ENCODE measurements at regions not wholly inside any gene's neighbourhood (a gene's known extent, or its start where the extent isn't known, plus 50 kb on each side); places are given as distances from the start of the nearest gene placed in this dataset.

DNA sequence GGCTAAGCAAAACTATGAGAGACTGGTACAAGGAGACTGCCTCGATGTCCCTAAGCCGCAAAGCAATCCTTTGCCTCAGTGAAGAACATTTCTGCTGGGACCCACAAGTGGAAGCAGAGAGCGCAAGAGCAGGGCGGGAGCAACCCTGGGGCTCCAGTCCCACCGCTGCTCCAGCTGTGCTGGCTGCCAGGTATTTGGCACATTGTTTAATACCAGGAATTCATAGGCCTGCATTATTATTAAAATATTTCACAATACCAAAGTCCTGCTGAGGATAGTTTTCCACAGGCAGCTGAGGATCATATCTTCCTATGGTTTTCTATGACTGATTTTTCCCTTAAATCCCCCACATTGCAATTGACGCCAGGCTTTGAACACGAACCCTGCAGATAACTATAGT is 163.5 kb upstream of the TLL1 start:
- H3K9me3 ChIP-seq (ENCODE audit: low read length), result no peaks in the 10 kb centered on the region
- POLR2A ChIA-PET, result no interaction called here
- 51% methylated on average over 7 of the region's 7 CpGs for WGBS (ENCODE audit: low lambda C conversion rate)

More for the DNA sequence above, 163.5 kb upstream of the TLL1 start:
- H3K27ac ChIP-seq (ENCODE audit: extremely low read length, insufficient read depth, low read length), result no peak overlapping the region
- no peaks in the 10 kb centered on the region for H3K36me3 ChIP-seq (replicated peaks in 1 of 2; ENCODE audit: control insufficient read depth in 1 of 2, insufficient read depth in 2 of 2, low read length in 2 of 2)
- TF ChIP-seq YY1 (IDR thresholded peaks at IDR 0.05; ENCODE audit: insufficient read depth, insufficient replicate concordance, low read depth, low read length) (no peak), SRY (CRISPR knock-in tag; IDR thresholded peaks at IDR 0.05) (no peak), POLR2A (IDR thresholded peaks at IDR 0.05; ENCODE audit: insufficient read depth in 1 of 2, low read depth in 2 of 2, low read length in 2 of 2) (no peak), JUND (CRISPR knock-in tag; IDR thresholded peaks at IDR 0.05) (no peak), HNRNPK (IDR thresholded peaks at IDR 0.05; ENCODE audit: low read depth, low read length, poor library complexity, severe bottlenecking) (no peak), ZNF33B (CRISPR knock-in tag; IDR thresholded peaks at IDR 0.05) (no peak), CEBPB (IDR thresholded peaks at IDR 0.05; ENCODE audit: borderline replicate concordance, low read depth, low read length) (no peak), ZC3H13 (CRISPR knock-in tag; IDR thresholded peaks at IDR 0.05) (no peak)
- TF ChIP-seq, protein P1, sequence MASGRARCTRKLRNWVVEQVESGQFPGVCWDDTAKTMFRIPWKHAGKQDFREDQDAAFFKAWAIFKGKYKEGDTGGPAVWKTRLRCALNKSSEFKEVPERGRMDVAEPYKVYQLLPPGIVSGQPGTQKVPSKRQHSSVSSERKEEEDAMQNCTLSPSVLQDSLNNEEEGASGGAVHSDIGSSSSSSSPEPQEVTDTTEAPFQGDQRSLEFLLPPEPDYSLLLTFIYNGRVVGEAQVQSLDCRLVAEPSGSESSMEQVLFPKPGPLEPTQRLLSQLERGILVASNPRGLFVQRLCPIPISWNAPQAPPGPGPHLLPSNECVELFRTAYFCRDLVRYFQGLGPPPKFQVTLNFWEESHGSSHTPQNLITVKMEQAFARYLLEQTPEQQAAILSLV (CRISPR knock-in tag; IDR thresholded peaks at IDR 0.05; ENCODE audit: borderline replicate concordance), result no peak
- TF ChIP-seq, protein P2, sequence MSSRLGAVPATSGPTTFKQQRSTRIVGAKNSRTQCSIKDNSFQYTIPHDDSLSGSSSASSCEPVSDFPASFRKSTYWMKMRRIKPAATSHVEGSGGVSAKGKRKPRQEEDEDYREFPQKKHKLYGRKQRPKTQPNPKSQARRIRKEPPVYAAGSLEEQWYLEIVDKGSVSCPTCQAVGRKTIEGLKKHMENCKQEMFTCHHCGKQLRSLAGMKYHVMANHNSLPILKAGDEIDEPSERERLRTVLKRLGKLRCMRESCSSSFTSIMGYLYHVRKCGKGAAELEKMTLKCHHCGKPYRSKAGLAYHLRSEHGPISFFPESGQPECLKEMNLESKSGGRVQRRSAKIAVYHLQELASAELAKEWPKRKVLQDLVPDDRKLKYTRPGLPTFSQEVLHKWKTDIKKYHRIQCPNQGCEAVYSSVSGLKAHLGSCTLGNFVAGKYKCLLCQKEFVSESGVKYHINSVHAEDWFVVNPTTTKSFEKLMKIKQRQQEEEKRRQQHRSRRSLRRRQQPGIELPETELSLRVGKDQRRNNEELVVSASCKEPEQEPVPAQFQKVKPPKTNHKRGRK (CRISPR knock-in tag; IDR thresholded peaks at IDR 0.05), result no peak
- TF ChIP-seq, protein P3, sequence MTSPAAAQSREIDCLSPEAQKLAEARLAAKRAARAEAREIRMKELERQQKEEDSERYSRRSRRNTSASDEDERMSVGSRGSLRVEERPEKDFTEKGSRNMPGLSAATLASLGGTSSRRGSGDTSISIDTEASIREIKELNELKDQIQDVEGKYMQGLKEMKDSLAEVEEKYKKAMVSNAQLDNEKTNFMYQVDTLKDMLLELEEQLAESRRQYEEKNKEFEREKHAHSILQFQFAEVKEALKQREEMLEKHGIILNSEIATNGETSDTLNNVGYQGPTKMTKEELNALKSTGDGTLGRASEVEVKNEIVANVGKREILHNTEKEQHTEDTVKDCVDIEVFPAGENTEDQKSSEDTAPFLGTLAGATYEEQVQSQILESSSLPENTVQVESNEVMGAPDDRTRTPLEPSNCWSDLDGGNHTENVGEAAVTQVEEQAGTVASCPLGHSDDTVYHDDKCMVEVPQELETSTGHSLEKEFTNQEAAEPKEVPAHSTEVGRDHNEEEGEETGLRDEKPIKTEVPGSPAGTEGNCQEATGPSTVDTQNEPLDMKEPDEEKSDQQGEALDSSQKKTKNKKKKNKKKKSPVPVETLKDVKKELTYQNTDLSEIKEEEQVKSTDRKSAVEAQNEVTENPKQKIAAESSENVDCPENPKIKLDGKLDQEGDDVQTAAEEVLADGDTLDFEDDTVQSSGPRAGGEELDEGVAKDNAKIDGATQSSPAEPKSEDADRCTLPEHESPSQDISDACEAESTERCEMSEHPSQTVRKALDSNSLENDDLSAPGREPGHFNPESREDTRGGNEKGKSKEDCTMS (CRISPR knock-in tag; conservative IDR thresholded peaks at IDR 0.05), result no peak
- CTCF ChIA-PET (ENCODE audit: low intra/inter-chr PET ratio, low total read pairs), result no interaction called here
- ATAC-seq (no peak), FAIRE-seq (no peak), DNase-seq (ENCODE audit: low spot score) (no peak)
- no peaks in the 10 kb centered on the region for H3K27me3 ChIP-seq (ENCODE audit: control insufficient read depth in 1 of 2, insufficient read depth in 2 of 2, low read length in 2 of 2)
- BruUV-seq (replicated peaks), result no TSS peak
- H3K4me1 ChIP-seq (ENCODE audit: insufficient read depth, low read length), result no peaks in the 10 kb centered on the region
- no peak overlapping the region for H2AFZ ChIP-seq (ENCODE audit: low read length)
- in situ Hi-C loops (cut with HindIII; ENCODE audit: extremely low pct_ligation_motif_present, low pct_unique_long_range_greater_than_20kb), result no loop called here
- H3K79me2 ChIP-seq (ENCODE audit: insufficient read depth, low read length), result no peaks in the 10 kb centered on the region
- no peak overlapping the region for H3K4me3 ChIP-seq (replicated peaks in 1 of 3; ENCODE audit: insufficient read depth in 1 of 3, low read depth in 2 of 3, low read length in 3 of 3)
- no peak overlapping the region for H3K4me2 ChIP-seq (ENCODE audit: low read depth, low read length)
- H4K20me1 ChIP-seq (ENCODE audit: insufficient read depth, low read length), result no peaks in the 10 kb centered on the region
- H3K9ac ChIP-seq (ENCODE audit: insufficient read depth, low read depth, low read length), result no peak overlapping the region
- intact Hi-C loops (cut with micrococcal nuclease; ENCODE audit: unreplicated experiment), result no loop called here
